Medulla oblongata (tissue), 1 donor: ENCODE measurements at regions not wholly inside any gene's neighbourhood (a gene's known extent, or its start where the extent isn't known, plus 50 kb on each side); places are given as distances from the start of the nearest gene placed in this dataset.

Experiments used
- DNase-seq: peaks from one replicate; pipeline ENCODE4 v3.0.0-alpha.2; 2015; ENCODE audit errors: extremely low spot score

GRCh38 chr6:156283091-156283490 is 494.1 kb upstream of the ARID1B start:
- DNase-seq = peak; percentile 70

- DNase-seq = no peak
Measured at GRCh38 chr6:156282087-156282486, 495.1 kb upstream of the ARID1B start.

- DNase-seq = no peak
Measured at GRCh38 chr6:156281266-156281665, 495.9 kb upstream of the ARID1B start.

GRCh38 chr6:156280065-156280464 is 497.1 kb upstream of the ARID1B start:
- DNase-seq = no peak

- no peak for DNase-seq
Measured at GRCh38 chr6:156279261-156279969, 497.8 kb upstream of the ARID1B start.

- DNase-seq = no peak
Measured at GRCh38 chr6:156273065-156273711, 504.0 kb upstream of the ARID1B start.

GRCh38 chr6:156269751-156270369 is 507.3 kb upstream of the ARID1B start:
- no peak for DNase-seq

- DNase-seq = no peak
Measured at GRCh38 chr6:156268849-156269248, 508.3 kb upstream of the ARID1B start.

GRCh38 chr6:156262014-156262413 is 515.2 kb upstream of the ARID1B start:
- DNase-seq = no peak

GRCh38 chr6:156260815-156261214 is 516.4 kb upstream of the ARID1B start:
- no peak for DNase-seq

GRCh38 chr6:156258981-156259380 is 518.2 kb upstream of the ARID1B start:
- DNase-seq = no peak

GRCh38 chr6:156256161-156256560 is 521.0 kb upstream of the ARID1B start:
- DNase-seq = no peak

GRCh38 chr6:156254240-156254639 is 522.9 kb upstream of the ARID1B start:
- DNase-seq = no peak

- no peak for DNase-seq
Measured at GRCh38 chr6:156250593-156250992, 526.6 kb upstream of the ARID1B start.

GRCh38 chr6:156242206-156242605 is 535.0 kb upstream of the ARID1B start:
- no peak for DNase-seq

- DNase-seq = no peak
Measured at GRCh38 chr6:156231026-156231765, 546.0 kb upstream of the ARID1B start.

- DNase-seq = no peak
Measured at GRCh38 chr6:156219973-156220372, 557.2 kb upstream of the ARID1B start.

GRCh38 chr6:156205678-156206077 is 571.5 kb upstream of the ARID1B start:
- DNase-seq = no peak

- DNase-seq = no peak
Measured at GRCh38 chr6:156199182-156199581, 578.0 kb upstream of the ARID1B start.

GRCh38 chr6:156197513-156197912 is 579.7 kb upstream of the ARID1B start:
- no peak for DNase-seq

- DNase-seq = no peak
Measured at GRCh38 chr6:156194981-156195380, 582.2 kb upstream of the ARID1B start.

GRCh38 chr6:156193381-156193780 is 583.8 kb upstream of the ARID1B start:
- DNase-seq = no peak
